ENCODE measurements at regions not wholly inside any gene's neighbourhood (a gene's known extent, or its start where the extent isn't known, plus 50 kb on each side); places are given as distances from the start of the nearest gene placed in this dataset.
A peak's percentile ranks its signal among the peaks of the same experiment; 100 is the strongest.

DNA sequence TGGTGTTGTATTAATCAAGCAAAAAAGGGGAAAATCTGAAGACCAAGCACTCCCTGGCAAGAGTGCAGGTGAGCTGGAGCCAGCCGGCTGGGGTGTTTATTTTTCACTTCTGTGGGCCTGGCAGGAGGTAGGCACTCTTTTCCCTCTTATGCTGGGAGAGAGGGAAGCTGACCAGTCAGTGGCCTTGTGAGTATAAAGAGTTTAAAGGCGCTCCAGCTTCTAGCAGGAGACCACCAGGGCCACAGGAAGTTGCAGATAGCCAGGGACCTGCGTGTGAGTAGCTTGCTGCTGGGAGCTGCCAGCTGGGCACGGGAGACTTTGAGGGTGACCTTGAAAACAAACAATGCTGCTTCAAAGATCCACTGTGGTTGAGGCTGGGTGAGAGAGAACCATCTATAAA, 217.4 kb upstream of the PWP1 start:
- H3K4me3 Mint-ChIP-seq = no peak overlapping the region
- no peak for DNase-seq
- Histone ChIP-seq H3K4me3 (ENCODE audit: low read length in 2 of 2) (no peak overlapping the region), H3K4me1 (ENCODE audit: insufficient read depth, low read length) (no peaks in the 10 kb centered on the region), H3K27ac (ENCODE audit: low read depth, low read length) (no peak overlapping the region), H3K9me3 (ENCODE audit: control insufficient read depth in 1 of 2, low read length in 2 of 2) (no peaks in the 10 kb centered on the region), H3K36me3 (ENCODE audit: insufficient read depth, low read length) (no peaks in the 10 kb centered on the region), H3K27me3 (ENCODE audit: insufficient read depth, low read length) (no peaks in the 10 kb centered on the region)
- H3K36me3 Mint-ChIP-seq = no peaks in the 10 kb centered on the region
- peaks cover 5 to 54% (median 14%) of the 10 kb centered on the region in 4 donors for H3K4me1 Mint-ChIP-seq
- H3K27ac Mint-ChIP-seq = peak overlapping the region in 1 of 7 donors; percentile 2
- CTCF ChIA-PET (ENCODE audit: partially characterized antibody) = no interaction called here
- intact Hi-C loops (cut with micrococcal nuclease) = no loop called here
- no peaks in the 10 kb centered on the region for H3K27me3 Mint-ChIP-seq
- H3K9me3 Mint-ChIP-seq = no peaks in the 10 kb centered on the region
- POLR2A ChIA-PET (ENCODE audit: partially characterized antibody) = no interaction called here

DNA sequence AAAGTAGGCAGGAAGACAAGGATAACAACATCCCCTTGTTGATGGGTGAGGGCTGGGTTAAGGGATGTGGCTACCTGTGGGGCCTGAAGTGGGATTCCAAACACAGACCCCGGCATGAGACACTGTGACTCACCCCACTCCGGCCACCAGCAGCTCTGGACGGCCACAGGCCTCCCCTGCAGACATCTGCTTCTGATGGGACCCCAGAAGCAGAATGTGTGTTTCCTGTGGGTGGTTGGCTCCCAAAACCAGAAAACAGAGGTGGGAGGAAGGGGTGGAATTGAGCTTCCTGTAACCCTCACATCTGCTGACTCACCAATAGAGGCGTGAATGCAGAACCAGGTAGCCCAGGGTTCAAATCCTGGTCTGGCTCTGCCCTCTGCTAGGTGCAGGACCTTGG, 216.6 kb upstream of the PWP1 start:
- Mint-ChIP-seq H3K36me3 (no peaks in the 10 kb centered on the region), H3K9me3 (no peaks in the 10 kb centered on the region), H3K27ac (no peak overlapping the region), H3K4me3 (no peak overlapping the region), H3K27me3 (no peaks in the 10 kb centered on the region), H3K4me1 (peaks cover 8 to 56% (median 18%) of the 10 kb centered on the region in 4 donors)
- H3K4me3 ChIP-seq (ENCODE audit: low read length in 2 of 2) = no peak overlapping the region
- no peaks in the 10 kb centered on the region for H3K4me1 ChIP-seq (ENCODE audit: insufficient read depth, low read length)
- POLR2A ChIA-PET (ENCODE audit: partially characterized antibody) = no interaction called here
- intact Hi-C loops (cut with micrococcal nuclease) = no loop called here
- no peak for DNase-seq
- CTCF ChIA-PET (ENCODE audit: partially characterized antibody) = no interaction called here
- H3K27me3 ChIP-seq (ENCODE audit: insufficient read depth, low read length) = no peaks in the 10 kb centered on the region
- no peaks in the 10 kb centered on the region for H3K9me3 ChIP-seq (ENCODE audit: control insufficient read depth in 1 of 2, low read length in 2 of 2)
- no peak overlapping the region for H3K27ac ChIP-seq (ENCODE audit: low read depth, low read length)
- no peaks in the 10 kb centered on the region for H3K36me3 ChIP-seq (ENCODE audit: insufficient read depth, low read length)

DNA sequence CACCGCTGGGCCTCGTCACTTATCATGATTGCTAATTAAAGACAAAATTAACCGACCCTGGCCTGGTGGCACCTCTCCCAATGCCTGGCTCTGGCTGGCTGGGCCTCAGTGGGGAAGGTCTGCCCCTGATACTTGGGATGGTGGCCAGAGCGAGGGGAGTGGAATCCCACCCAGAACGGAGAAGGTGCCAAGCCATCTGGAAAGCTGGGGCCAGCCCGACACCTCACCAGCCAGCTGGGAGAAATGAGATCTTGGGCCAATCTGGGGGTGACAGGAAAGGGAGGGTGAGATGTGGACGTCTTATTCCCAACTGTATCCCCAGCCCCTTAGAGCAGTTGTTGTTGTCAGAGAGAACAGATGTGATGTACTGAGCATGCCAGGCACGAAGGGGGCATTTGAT, 215.0 kb upstream of the PWP1 start:
- POLR2A ChIA-PET (ENCODE audit: partially characterized antibody) = no interaction called here
- Histone ChIP-seq H3K36me3 (ENCODE audit: insufficient read depth, low read length) (no peaks in the 10 kb centered on the region), H3K4me3 (ENCODE audit: low read length in 2 of 2) (no peak overlapping the region), H3K4me1 (ENCODE audit: insufficient read depth, low read length) (peaks cover 14% of the 10 kb centered on the region), H3K27me3 (ENCODE audit: insufficient read depth, low read length) (no peaks in the 10 kb centered on the region), H3K27ac (ENCODE audit: low read depth, low read length) (no peak overlapping the region), H3K9me3 (ENCODE audit: control insufficient read depth in 1 of 2, low read length in 2 of 2) (no peaks in the 10 kb centered on the region)
- Mint-ChIP-seq H3K27me3 (no peaks in the 10 kb centered on the region), H3K4me3 (no peak overlapping the region), H3K27ac (no peak overlapping the region), H3K9me3 (no peaks in the 10 kb centered on the region), H3K36me3 (no peaks in the 10 kb centered on the region), H3K4me1 (peaks cover 14 to 64% (median 29%) of the 10 kb centered on the region in 4 donors)
- intact Hi-C loops (cut with micrococcal nuclease) = no loop called here
- DNase-seq = no peak
- CTCF ChIA-PET (ENCODE audit: partially characterized antibody) = no interaction called here

DNA sequence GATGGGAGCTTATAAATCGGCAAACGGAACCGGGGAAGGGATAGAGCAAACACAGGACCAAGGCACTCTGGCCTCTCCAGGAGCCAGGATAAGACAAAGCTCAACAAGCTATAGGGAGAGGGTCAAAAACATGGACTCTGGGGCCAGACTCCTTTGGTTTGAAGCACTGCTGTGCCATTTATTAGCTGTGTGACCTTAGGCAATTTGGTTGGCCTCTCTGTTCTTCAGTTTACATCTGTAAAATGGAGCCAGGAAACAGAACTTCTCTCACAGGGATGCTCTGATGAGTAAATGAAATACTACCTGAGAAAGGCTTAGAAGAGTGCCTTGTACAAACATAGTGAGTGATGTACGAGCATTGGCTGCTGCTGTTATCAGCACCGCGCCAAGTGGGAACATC, 213.3 kb upstream of the PWP1 start:
- CTCF ChIA-PET (ENCODE audit: partially characterized antibody) = no interaction called here

DNA sequence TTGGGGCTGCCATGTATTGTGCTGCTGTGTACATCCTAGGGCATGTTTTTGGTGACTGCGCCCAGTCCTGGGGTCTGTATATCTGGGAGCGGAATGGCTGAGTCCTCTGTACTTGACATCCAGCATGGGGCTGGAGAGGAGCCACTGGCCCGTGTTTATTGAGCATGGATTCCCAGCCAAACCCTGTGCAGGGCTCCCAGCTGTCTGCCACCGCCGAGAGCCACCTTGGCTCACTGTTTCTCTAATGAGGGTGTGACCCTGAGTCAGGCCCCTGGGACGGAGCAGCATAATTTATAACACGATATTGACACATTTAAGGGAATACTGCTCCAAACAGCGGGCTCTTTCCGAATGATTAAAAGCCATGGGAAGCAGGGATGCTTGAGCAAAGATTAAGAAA, 211.5 kb upstream of the PWP1 start:
- Mint-ChIP-seq H3K4me1 (peaks cover 6 to 58% (median 29%) of the 10 kb centered on the region in 4 donors), H3K36me3 (no peaks in the 10 kb centered on the region), H3K9me3 (no peaks in the 10 kb centered on the region), H3K27me3 (no peaks in the 10 kb centered on the region), H3K27ac (peak overlapping the region in 2 of 7 donors; percentile 15 to 19), H3K4me3 (peak overlapping the region in 1 of 8 donors; percentile 31)
- Histone ChIP-seq H3K9me3 (ENCODE audit: control insufficient read depth in 1 of 2, low read length in 2 of 2) (no peaks in the 10 kb centered on the region), H3K4me3 (ENCODE audit: low read length in 2 of 2) (no peak overlapping the region), H3K4me1 (ENCODE audit: insufficient read depth, low read length) (peaks cover 21% of the 10 kb centered on the region), H3K27ac (ENCODE audit: low read depth, low read length) (no peak overlapping the region), H3K36me3 (ENCODE audit: insufficient read depth, low read length) (no peaks in the 10 kb centered on the region), H3K27me3 (ENCODE audit: insufficient read depth, low read length) (no peaks in the 10 kb centered on the region)
- no peak for DNase-seq
- POLR2A ChIA-PET (ENCODE audit: partially characterized antibody) = no interaction called here
- CTCF ChIA-PET (ENCODE audit: partially characterized antibody) = no interaction called here
- intact Hi-C loops (cut with micrococcal nuclease) = no loop called here

More for the DNA sequence above, 213.3 kb upstream of the PWP1 start:
- no peak for DNase-seq
- no peaks in the 10 kb centered on the region for H3K9me3 ChIP-seq (ENCODE audit: control insufficient read depth in 1 of 2, low read length in 2 of 2)
- H3K4me3 ChIP-seq (ENCODE audit: low read length in 2 of 2) = no peak overlapping the region
- POLR2A ChIA-PET (ENCODE audit: partially characterized antibody) = no interaction called here
- Mint-ChIP-seq H3K36me3 (no peaks in the 10 kb centered on the region), H3K27ac (no peak overlapping the region), H3K4me1 (peaks cover 10 to 68% (median 30%) of the 10 kb centered on the region in 4 donors), H3K9me3 (no peaks in the 10 kb centered on the region), H3K27me3 (no peaks in the 10 kb centered on the region), H3K4me3 (no peak overlapping the region)
- intact Hi-C loops (cut with micrococcal nuclease) = no loop called here
- no peaks in the 10 kb centered on the region for H3K27me3 ChIP-seq (ENCODE audit: insufficient read depth, low read length)
- H3K4me1 ChIP-seq (ENCODE audit: insufficient read depth, low read length) = peaks cover 21% of the 10 kb centered on the region
- no peak overlapping the region for H3K27ac ChIP-seq (ENCODE audit: low read depth, low read length)
- no peaks in the 10 kb centered on the region for H3K36me3 ChIP-seq (ENCODE audit: insufficient read depth, low read length)

DNA sequence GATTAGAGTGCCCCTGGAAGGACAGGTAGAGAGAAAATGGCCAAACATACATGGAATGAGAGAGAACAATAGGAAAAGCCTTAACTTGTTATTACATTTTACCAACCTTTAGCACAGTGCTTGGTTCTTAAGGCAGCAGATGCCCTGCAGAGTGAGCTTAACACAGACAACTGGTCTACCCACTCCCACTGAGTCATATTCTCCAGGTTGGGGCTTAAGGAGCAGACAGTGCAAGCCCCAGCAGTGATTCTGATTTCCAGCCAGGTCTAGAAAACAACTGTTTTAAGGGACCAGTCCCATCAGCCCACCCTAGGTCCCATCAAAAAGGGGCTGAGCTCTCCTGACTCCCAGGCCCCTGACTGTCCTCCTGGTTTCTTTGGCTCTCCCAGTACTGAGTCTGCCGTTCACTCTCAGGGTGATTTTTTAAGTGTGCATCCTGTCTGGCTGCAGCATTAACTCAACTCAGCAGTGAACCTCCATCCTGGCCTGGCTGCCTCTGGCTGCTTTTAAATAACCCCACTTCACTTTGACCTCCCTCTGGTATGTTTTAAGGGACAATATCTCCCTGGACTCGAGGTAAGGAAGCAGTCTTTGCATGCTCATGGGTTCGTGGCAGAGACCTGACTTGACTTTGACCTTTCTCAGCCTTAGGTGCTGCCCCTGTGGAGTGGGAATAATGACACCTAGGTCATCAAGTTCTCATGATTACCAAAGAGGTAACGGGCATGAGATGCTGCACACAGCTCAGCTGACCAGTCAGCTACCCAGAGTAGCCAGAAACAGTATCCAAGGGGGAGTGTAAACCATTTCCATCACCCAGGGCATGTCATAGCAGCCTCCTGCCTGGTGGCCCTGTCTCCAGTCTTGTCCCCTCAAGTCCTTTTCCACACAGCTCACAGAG, 210.7 kb upstream of the PWP1 start:
- POLR2A ChIA-PET (ENCODE audit: partially characterized antibody) = no interaction called here
- Histone ChIP-seq H3K4me3 (ENCODE audit: low read length in 2 of 2) (no peak overlapping the region), H3K27ac (ENCODE audit: low read depth, low read length) (no peak overlapping the region), H3K36me3 (ENCODE audit: insufficient read depth, low read length) (no peaks in the 10 kb centered on the region), H3K9me3 (ENCODE audit: control insufficient read depth in 1 of 2, low read length in 2 of 2) (no peaks in the 10 kb centered on the region), H3K27me3 (ENCODE audit: insufficient read depth, low read length) (no peaks in the 10 kb centered on the region), H3K4me1 (ENCODE audit: insufficient read depth, low read length) (peaks cover 21% of the 10 kb centered on the region)
- Mint-ChIP-seq H3K4me3 (peak overlapping the region in 4 of 8 donors; percentile 20 to 31 (median 28)), H3K27ac (peak overlapping the region in 5 of 7 donors; percentile 15 to 67 (median 20)), H3K27me3 (no peaks in the 10 kb centered on the region), H3K9me3 (no peaks in the 10 kb centered on the region), H3K36me3 (no peaks in the 10 kb centered on the region), H3K4me1 (peaks cover 8 to 62% (median 35%) of the 10 kb centered on the region in 4 donors)
- CTCF ChIA-PET (ENCODE audit: partially characterized antibody) = no interaction called here
- intact Hi-C loops (cut with micrococcal nuclease) = no loop called here
- no peak for DNase-seq

DNA sequence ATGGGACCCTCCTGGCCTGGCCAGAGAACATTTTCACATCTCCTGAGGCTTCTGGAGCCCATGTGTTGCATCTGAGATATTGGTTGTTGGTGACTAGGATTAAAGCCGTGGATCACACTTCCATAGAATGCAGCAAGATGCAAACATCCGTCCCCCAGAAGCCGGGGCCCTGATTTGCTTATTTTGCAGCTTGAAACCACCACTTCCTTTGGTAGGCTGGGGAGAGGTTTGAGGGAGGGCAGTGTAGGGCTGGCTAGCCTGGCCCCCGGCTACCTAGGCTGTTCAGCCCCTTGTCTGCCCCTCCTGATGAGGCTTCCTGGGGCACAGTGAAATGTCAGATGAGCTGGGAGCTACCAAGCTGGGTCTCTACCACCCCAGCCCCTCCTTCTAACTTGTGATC, 209.7 kb upstream of the PWP1 start:
- H3K4me1 Mint-ChIP-seq = peaks cover 14 to 68% (median 37%) of the 10 kb centered on the region in 4 donors
- Histone ChIP-seq H3K27ac (ENCODE audit: low read depth, low read length) (no peak overlapping the region), H3K36me3 (ENCODE audit: insufficient read depth, low read length) (no peaks in the 10 kb centered on the region), H3K4me1 (ENCODE audit: insufficient read depth, low read length) (peaks cover 21% of the 10 kb centered on the region), H3K9me3 (ENCODE audit: control insufficient read depth in 1 of 2, low read length in 2 of 2) (no peaks in the 10 kb centered on the region), H3K4me3 (ENCODE audit: low read length in 2 of 2) (no peak overlapping the region), H3K27me3 (ENCODE audit: insufficient read depth, low read length) (no peaks in the 10 kb centered on the region)
- H3K9me3 Mint-ChIP-seq = no peaks in the 10 kb centered on the region
- DNase-seq = no peak
- CTCF ChIA-PET (ENCODE audit: partially characterized antibody) = no interaction called here
- H3K27ac Mint-ChIP-seq = no peak overlapping the region
- no peaks in the 10 kb centered on the region for H3K36me3 Mint-ChIP-seq
- POLR2A ChIA-PET (ENCODE audit: partially characterized antibody) = no interaction called here
- no peak overlapping the region for H3K4me3 Mint-ChIP-seq
- H3K27me3 Mint-ChIP-seq = no peaks in the 10 kb centered on the region
- intact Hi-C loops (cut with micrococcal nuclease) = no loop called here
